Hematopoietic multipotent progenitor cell treated with erythropoietin and hydrocortisone succinate and interleukin-3 and kit ligand, for 8 days (in vitro differentiated cells): ENCODE measurements at regions not wholly inside any gene's neighbourhood (a gene's known extent, or its start where the extent isn't known, plus 50 kb on each side); places are given as distances from the start of the nearest gene placed in this dataset.
"Not testable (repeated sequence)": the region's sequence is repeated elsewhere in the genome, so short reads cannot be mapped to it uniquely, and the experiment has no call there.

Experiments
- DNase-seq: peaks from one replicate; pipeline ENCODE4 v3.0.0-alpha.2; 2015

DNA sequence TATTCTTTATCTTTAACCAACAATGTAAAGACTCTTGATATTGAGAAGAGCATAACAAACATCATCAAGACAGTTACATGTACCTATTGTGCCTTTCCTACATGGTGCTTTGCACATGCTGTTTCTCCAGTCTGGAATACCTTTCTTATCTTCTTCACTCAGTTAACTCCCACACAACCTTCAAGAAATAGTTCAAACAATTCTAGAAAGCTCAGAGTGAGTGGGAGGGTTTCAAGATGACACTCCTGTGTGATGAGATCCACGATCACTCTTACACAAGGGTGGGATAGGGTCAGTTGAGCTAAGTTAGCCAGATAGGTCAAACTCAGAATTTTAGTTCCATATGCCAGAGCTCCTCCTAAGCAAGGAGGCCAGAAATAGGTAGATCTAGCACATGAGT lies 915.5 kb downstream of the NR2F1-AS1 start:
- no peak for DNase-seq

DNA sequence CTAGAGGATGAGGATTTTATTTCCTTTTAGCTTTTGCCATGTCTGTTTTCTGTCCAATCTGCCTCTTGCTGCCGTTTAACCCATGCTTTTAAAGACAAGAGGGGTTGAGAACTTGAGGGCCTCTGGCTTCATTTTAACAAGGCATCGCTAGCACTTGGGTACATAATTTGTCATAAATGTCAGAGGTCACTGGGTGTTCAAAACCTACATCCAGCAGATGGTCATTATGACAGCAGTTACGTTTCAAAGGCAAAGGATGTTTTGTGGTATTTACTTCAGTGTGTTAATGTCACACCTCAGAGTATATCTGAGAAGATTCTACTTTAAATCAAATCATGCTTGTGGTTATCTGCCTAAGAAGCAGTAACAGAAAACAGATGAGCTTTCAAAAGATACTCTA lies 918.3 kb downstream of the NR2F1-AS1 start:
- no peak for DNase-seq

DNA sequence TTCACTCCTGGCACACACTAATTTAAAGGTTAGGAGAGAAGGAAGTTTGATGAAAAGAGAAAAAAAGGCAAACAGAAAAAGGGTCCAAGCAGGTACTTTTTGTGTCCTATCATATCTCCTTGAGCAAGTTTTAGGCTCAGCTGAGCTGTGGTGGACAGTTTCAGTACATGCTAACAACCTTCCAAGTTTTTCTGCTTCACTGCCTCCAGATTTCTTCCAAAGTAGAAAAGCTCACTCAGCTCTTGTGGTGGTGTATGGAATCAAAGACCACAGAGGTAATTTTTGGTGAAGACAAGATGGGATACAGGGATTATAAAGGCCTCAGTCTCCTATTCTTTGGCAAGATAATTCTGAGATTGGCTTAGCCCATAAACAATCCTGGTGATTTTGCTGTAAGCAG lies 921.8 kb downstream of the NR2F1-AS1 start:
- no peak for DNase-seq

DNA sequence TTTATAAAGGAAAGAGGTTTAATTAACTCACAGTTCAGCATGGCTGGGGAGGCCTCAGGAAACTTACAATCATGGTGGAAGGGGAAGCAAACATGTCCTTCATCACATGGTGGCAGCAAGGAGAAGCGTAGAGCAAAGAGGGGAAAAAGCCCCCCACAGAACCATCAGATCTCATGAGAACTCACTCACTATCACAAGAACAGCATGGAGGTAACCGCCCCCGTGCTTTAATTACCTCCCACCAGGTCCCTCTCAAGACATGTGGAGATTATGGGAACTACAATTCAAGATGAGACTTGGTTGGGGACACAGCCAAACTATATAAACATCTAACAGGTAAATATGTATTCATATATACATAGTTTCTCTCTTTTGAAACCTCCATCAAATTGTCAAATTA lies 926.4 kb downstream of the NR2F1-AS1 start:
- not testable (repeated sequence) for DNase-seq

DNA sequence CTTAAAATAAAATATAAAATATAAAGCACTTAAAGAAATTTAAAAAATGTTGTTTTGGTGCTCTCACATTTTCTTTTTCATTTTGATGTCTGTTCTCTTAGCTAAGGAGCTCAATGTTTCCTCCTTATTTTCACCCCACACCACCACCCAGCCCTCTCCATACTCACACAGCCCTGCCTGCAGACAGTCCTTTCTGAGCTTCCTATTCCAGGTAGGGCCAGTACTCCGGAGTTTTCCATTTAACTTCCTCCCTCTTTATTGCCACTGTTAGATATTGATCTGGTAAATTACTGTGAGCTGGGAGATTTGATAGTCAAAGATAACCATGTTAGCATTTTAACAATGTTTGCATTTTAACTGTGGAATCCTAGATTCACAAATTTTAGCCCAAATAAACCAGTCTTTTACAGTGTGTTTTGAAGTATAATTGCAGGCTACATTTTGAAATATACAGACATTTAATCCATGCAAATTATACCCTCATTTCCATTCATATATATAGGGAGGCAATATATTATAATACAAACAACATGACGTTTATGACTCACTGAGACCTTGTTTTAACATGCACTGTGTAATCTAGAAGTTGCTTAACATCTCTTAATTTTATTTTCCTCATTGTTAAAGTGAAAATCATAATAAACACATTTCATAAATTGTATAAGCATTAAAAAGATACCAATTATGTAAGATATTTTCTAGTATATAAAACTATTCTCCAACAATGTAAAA lies 927.1 kb downstream of the NR2F1-AS1 start:
- no peak for DNase-seq

DNA sequence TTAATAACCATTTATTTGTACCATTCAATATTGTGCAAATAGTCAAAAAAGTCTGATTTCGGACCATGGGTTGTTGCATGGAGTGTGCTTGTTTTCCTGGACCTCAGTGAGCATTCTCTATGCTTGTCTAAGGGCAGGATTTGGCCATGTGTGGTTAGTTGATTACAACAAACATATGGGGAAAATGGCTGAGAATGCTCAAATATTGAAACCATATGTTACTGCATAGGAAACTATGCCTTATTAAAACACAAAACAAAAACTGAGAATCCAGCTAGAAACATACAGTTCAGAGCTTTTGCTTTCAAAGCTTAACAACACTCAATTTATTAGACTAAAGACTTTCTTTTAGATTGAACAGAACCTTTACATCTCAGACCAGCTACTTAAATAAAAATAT lies 928.3 kb downstream of the NR2F1-AS1 start:
- DNase-seq: no peak

DNA sequence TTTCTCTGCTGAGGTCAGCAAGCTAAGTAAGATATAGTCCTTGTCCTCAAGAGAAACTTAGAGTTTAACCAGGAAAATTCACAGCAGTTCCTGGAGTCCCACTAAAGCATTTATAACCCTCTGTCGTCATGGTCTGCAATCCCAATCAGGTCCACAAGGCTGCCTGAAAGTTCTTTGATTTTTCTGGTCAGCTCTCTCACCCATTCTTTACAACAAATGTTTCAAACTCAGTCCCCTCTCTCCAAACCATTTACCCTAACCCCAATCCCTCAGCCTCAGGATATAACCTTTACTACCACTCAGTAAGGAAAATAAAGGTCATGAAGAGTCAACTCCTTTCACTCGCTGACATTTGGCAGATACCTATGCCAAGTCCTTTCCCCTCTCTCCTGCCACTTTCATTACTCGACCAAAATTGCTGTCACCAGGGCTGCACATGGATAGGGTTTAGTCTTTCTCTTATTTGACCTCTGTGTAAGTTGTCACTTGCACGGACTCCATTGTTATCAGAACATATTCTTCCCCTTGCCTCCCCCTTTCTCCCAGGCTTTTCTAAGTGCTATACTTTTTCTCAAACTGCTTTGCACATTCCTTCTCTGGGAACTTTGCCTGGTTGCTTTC lies 936.6 kb downstream of the NR2F1-AS1 start:
- no peak for DNase-seq

DNA sequence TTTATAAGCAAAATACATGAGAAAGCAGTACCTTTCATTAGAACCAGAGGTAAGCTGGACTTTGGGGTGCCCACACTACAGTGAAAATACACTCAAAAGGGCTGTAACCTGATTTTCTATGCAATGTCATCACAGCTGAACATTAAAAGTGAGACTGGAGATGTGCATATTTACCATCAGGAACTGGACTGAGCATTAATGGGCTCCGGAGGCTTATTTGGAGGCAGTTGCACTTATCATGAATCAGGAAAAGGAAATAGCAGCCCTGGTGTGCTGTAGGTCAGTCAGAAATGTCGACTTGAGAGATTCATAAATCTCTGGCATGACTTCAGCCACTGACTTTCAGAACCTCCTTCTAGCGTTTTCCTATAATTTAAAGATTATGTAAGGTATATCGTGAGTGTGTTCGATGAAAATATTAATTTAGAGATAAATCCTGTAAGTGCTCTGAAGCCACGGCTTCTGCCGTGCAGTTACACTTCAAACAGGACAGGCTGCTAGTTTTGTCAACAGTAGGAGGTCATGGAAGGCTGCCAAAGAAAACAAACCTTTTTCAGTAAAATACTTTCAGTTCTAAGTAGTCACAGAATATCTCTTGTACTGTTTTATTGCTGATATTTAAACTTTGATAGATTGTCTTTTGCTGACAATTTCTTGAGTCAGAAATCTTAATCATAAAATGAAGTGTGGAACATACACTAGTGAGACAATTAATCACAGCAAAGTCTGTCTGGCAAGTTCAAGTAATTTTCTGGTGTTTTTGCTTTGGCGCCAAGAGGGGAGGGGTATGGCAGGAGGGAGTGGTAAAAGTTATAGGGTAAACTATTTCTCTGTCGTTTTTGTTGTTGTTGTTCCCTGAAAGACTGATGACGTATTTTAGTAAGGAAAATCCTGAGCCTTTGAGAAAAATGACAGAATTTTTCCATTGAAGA lies 939.7 kb downstream of the NR2F1-AS1 start:
- DNase-seq: no peak

DNA sequence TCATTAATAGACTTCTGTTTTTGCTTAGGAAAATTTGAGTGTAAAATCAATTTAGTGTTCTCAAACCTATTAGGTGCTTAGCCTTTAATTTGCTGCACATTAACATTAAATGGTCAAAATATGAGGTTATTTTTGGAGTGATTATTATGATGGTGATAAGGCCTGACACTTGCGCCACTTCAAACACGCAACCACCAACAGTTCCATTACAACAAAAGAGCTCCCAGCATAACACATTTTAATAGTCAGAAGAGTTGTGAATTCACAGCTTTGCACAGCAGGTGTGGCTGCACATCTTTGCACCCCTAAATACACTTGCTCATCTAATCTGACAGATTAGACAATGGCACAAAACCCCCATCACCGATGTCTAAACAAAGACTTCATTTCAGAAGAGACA lies 940.7 kb downstream of the NR2F1-AS1 start:
- no peak for DNase-seq

DNA sequence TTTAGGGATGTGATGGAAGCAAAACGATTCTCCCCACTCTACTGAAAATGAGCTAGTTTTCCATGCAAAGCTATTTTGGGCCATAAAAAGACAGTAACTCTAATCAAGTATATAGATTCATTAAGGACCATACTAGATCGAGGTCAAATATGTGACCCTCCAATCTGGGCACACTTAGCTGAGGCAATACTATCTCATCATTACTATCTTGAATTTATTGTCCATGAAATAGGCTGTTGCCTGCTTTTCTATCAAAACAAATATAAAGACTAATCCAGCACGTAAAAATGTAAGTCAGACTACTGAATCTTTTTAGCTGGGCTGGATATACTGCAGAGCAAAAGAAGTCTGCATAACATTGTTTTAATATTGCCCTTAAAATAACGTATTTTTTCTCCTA lies 943.1 kb downstream of the NR2F1-AS1 start:
- no peak for DNase-seq

DNA sequence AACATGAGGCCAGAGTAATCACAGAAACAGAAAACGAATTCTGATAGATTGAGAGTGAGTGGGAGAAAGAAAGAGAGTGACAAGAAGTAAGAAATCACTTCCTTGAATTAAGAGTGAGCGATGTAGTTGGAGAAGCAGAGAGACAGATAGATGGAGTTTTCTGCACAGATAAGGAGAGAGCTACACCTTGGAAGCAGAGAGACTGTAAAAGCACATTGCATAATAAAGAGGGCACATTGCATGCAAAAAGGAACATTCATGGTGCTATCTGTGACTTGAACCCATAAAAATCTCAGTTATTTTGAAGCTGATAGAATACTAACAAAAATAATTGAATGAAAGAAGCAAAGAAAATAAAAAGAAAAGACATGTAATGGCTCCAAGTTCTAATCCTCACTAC lies 943.8 kb downstream of the NR2F1-AS1 start:
- DNase-seq: no peak

DNA sequence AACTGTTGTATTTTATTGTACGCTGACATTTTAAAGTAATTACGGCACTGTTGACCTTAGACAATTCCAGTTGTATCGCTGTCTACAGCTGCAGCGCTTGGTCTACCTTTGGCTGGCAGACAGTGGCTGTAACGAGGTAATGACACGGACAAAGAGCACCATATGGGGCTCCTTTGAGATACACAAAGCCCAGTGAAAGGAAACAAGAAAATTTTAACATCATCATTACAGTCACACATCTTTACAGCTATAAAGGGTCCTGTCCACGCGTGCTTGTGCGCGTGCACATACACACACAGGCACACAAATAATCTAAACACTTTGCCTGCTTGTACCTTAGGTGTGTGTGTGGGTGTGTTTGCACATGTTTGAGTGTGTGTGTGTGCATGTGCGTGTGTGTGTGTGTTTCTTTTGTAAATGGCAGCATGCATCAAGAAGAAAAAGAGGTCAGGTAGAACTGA lies 946.0 kb downstream of the NR2F1-AS1 start:
- no peak for DNase-seq

DNA sequence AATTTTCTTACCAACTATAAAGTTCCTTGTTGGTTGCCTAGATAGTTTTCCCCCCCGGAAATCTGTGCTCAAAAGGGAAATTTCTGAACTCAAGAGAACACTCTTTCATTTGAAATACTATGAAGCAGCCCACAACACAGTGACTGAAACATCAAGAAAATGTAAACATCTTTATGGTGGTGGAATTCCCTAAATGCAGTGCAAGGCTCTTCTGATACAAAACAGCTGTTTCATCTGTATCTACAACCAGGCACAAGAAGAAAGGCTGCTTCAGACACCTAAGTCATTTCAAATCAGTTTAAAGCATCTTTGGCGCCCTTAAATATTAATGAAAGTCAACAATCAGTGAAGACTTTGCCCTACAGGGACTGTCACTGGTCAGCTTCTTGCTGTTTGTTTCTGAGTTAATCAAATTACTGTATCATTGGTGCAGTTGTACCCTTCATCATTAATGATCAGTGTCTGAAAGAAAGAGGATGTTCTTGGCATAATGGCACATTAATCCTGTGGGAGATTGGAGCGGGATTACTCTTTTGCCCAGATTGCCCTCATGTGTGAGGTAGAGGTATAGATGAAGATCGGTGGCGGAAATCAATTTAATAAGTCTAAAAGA lies 947.0 kb downstream of the NR2F1-AS1 start:
- no peak for DNase-seq

DNA sequence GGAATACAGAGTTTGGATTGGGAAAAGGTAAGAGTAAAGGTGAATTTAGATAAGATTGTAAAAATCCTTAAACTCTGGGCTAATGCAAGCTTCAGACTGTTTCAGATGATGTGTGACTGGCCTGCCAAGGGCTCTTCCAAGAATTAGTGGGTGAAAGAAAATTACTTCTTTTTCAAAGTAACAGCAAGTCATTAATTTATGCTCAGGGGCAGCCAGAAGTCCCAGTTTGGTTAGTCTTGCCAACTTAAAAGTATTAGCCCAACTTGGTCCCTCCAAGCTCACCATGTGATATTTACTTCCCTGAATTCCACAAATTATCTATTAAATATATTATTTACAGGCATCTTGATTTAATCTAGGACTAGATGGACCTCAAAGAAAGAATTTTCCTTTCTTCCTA lies 947.8 kb downstream of the NR2F1-AS1 start:
- no peak for DNase-seq

DNA sequence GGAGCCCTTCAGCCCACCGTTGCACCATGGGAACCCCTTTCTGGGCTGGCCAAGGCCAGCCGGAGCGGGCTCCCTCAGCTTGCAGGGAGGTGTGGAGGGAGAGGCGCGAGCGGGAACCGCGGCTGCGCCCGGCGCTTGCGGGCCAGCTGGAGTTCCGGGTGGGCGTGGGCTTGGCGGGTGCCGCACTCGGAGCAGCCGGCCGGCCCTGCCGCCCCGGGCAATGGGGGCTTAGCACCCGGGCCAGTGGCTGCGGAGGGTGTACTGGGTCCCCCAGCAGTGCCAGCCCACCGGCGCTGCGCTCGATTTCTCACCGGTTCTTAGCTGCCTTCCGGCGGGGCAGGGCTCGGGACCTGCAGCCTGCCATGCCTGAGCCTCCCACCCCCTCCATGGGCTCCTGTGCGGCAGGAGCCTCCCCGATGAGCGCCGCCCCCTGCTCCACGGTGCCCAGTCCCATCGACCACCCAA lies 949.8 kb downstream of the NR2F1-AS1 start:
- DNase-seq: not testable (repeated sequence)

DNA sequence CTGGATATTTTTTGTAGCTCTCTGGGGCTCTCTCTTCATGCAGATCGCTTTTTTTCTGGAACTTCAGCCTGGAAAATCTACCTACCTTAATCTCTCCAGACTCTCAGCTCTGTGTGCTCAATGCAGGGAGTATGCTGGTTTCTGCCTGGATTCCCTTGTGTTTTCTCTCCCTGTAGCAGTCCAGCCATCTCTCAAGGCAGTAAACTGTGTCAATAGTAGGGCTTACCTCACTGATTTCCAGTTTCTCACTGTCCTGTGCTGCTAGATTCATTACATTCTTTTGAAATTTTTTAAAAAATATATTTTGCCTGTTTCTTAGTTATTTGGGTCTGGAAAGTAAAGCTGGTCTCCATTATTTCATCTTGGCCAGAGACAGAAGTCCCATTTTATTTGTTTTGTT lies 951.4 kb downstream of the NR2F1-AS1 start:
- DNase-seq: no peak

DNA sequence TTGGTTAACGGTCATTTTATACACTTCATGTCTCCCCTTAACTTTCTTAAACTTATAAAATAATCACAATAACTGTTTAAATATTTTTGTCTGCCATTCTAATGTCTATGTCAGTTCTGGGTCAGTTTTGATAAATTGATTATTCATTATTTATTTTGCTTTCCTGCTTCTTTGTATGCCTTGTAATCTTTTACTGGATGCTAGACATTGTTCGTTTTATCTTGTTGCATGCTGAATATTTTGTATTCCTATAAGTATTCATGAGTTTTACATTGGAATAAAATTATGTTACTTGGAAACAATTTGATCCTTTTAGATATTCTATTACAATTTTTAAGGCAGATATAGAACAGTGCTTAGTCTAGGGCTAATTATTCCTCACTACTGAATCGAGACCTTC lies 952.0 kb downstream of the NR2F1-AS1 start:
- DNase-seq: no peak

DNA sequence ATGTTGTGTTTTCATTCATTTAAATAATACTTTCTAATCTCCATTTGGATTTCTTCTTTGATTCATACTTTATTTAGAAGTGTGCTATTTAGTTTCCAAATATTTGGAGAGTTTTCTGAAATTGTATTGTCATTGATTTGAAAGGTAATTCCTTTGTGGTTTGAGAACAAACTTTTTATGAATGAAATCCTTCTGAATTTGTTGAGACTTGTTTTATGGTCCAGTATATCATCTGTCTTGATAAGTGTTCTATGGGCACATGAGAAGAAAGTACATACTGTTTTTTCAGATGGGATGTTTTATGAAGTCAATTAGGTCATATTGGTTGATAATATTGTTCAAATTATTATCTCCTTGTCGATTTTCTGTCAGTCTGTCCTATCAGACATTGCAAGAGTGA lies 953.8 kb downstream of the NR2F1-AS1 start:
- DNase-seq: no peak

DNA sequence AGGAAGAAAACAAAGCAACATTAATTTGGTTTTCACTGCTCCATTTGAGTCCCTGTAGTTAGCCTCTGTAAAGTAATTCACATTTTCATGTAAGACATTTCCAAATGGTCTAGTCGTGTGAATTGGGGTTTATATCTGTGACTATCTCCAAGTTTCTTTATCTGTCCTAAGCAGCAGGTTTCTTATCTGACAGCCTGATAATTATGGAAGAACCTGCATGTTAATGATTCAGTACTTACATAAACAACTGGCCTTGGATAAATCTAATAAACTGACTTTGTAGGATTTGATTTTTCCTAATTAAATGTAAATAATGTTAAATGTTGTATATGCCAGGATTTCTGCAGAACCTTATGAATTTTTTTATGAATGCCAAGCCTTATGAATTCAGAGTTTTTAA lies 964.9 kb downstream of the NR2F1-AS1 start:
- DNase-seq: no peak

DNA sequence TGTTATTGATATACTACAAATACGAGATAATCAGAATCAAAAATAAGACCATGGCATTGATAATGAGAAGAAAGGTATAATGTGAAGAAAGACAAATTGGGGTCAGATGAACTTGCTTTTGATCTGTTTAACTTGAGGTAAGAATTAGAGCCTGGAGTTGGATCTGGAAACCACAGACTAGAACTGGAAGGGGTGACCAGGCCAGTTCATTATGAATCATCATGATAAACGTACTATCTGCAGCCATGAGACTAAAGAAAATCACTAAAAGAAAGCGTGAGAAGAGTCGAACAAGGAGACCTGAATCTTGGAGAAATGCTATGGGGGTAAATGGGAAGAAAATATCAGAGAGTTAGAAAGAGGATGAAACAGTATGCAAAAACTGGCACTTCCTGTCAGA lies 967.5 kb downstream of the NR2F1-AS1 start:
- DNase-seq: no peak

DNA sequence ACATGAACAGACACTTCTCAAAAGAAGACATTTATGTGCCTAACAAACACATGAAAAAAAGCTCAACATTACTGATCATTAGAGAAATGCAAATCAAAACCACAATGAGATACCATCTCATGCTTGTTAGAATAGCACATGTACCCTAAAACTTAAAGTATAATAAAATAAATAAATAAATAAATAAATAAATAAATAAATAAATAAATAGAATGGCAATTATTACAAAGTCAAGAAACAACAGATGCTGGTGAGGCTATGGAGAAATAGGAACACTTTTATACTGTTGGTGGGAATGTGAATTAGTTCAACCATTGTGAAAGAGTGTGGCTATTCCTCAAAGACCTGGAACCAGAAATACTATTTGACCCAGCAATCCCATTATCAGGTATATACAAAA lies 970.6 kb downstream of the NR2F1-AS1 start:
- not testable (repeated sequence) for DNase-seq

DNA sequence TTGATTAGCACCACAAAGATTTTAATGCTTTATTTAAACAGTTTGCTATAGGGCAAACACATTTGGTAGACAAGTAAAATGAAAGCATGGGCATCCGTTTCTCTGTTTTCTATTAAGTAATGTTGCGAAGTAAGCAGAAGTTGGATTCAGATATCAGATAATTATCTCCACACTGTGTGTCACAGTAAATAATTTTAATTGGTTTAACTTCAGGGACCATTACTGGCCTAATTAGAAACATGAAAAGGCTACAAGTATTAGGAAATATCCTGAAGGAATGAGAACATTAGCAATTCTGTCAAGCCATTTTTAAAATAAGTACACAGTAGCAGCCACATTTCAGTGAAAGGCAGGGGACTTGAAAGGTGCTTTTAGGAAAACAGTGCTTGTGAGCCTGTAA lies 975.4 kb downstream of the NR2F1-AS1 start:
- no peak for DNase-seq

DNA sequence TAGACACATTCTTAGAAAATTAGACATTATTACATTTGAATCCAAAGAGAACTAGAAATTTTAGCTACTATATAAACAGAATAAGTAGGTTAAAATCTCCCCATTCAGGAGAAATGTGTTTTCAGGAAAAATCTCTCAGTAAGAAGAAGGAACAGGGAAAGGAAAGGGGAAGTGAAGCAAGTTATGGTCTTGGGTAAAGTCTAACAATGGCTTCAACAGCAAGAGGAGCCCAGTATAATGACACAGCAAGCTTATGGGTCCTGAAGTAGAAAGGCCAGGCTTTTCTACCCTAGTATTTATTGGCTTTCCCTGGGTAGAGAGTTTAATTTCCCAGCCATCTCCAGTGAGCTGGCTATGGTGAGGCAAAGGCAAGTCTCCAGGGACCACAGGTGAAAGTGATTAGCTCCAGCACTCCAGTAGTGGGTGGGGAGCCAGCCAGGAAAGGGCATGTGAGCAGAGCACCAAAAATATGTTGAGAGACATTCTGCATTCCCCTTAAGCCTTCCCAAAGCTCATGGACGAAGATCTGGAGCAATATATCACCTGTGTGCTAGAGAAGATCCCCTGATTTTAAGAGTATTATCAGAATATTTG lies 981.7 kb downstream of the NR2F1-AS1 start:
- DNase-seq: no peak
